ENCODE measurements at regions not wholly inside any gene's neighbourhood (a gene's known extent, or its start where the extent isn't known, plus 50 kb on each side); places are given as distances from the start of the nearest gene placed in this dataset.
"Not testable (repeated sequence)": the region's sequence is repeated elsewhere in the genome, so short reads cannot be mapped to it uniquely, and the experiment has no call there.

- Histone ChIP-seq H3K4me3 (ENCODE audit: low read depth, low read length) (no peak overlapping the region), H3K36me3 (ENCODE audit: control insufficient read depth, insufficient read depth, low read length) (no peaks in the 10 kb centered on the region), H3K27me3 (ENCODE audit: control insufficient read depth, insufficient read depth, low read length) (no peaks in the 10 kb centered on the region)
- no peak for FAIRE-seq
- DNase-seq (ENCODE audit: low read depth), result no peak
- TF ChIP-seq CTCF (IDR thresholded peaks at IDR 0.05; ENCODE audit: insufficient read depth, low read length, severe bottlenecking), result no peak
These were observed 1666.1 kb upstream of the WWC1 start for GRCh38 chr5:166625210-166625865.

- no peak for TF ChIP-seq CTCF (IDR thresholded peaks at IDR 0.05; ENCODE audit: insufficient read depth, low read length, severe bottlenecking)
- no peak overlapping the region for H3K4me3 ChIP-seq (ENCODE audit: low read depth, low read length)
- FAIRE-seq, result no peak
- no peak for DNase-seq (ENCODE audit: low read depth)
- H3K36me3 ChIP-seq (ENCODE audit: control insufficient read depth, insufficient read depth, low read length), result no peaks in the 10 kb centered on the region
- H3K27me3 ChIP-seq (ENCODE audit: control insufficient read depth, insufficient read depth, low read length), result no peaks in the 10 kb centered on the region
These were observed 1654.2 kb upstream of the WWC1 start for GRCh38 chr5:166637295-166637694.

- no peak for TF ChIP-seq CTCF (IDR thresholded peaks at IDR 0.05; ENCODE audit: insufficient read depth, low read length, severe bottlenecking)
- DNase-seq (ENCODE audit: low read depth) (no peak), FAIRE-seq (no peak)
- Histone ChIP-seq H3K27me3 (ENCODE audit: control insufficient read depth, insufficient read depth, low read length) (no peaks in the 10 kb centered on the region), H3K36me3 (ENCODE audit: control insufficient read depth, insufficient read depth, low read length) (no peaks in the 10 kb centered on the region), H3K4me3 (ENCODE audit: low read depth, low read length) (no peak overlapping the region)
These were observed 1652.3 kb upstream of the WWC1 start for GRCh38 chr5:166639151-166639550.

GRCh38 chr5:166640136-166640535 lies 1651.3 kb upstream of the WWC1 start:
- not testable (repeated sequence) for DNase-seq (ENCODE audit: low read depth); FAIRE-seq; H3K4me3 ChIP-seq (ENCODE audit: low read depth, low read length); H3K27me3 ChIP-seq (ENCODE audit: control insufficient read depth, insufficient read depth, low read length); H3K36me3 ChIP-seq (ENCODE audit: control insufficient read depth, insufficient read depth, low read length)

- no peak for TF ChIP-seq CTCF (IDR thresholded peaks at IDR 0.05; ENCODE audit: insufficient read depth, low read length, severe bottlenecking)
- Histone ChIP-seq H3K36me3 (ENCODE audit: control insufficient read depth, insufficient read depth, low read length) (no peaks in the 10 kb centered on the region), H3K4me3 (ENCODE audit: low read depth, low read length) (no peak overlapping the region), H3K27me3 (ENCODE audit: control insufficient read depth, insufficient read depth, low read length) (no peaks in the 10 kb centered on the region)
- FAIRE-seq, result no peak
- DNase-seq (ENCODE audit: low read depth), result no peak
These were observed 1642.7 kb upstream of the WWC1 start for GRCh38 chr5:166648736-166649135.

- no peak for FAIRE-seq
- Histone ChIP-seq H3K27me3 (ENCODE audit: control insufficient read depth, insufficient read depth, low read length) (no peaks in the 10 kb centered on the region), H3K4me3 (ENCODE audit: low read depth, low read length) (no peak overlapping the region), H3K36me3 (ENCODE audit: control insufficient read depth, insufficient read depth, low read length) (no peaks in the 10 kb centered on the region)
- TF ChIP-seq CTCF (IDR thresholded peaks at IDR 0.05; ENCODE audit: insufficient read depth, low read length, severe bottlenecking), result no peak
- DNase-seq (ENCODE audit: low read depth), result no peak
These were observed 1641.8 kb upstream of the WWC1 start for GRCh38 chr5:166649676-166650075.

Data from bronchial epithelial cell (primary cell).